HG03066 (cell line): ENCODE measurements at regions not wholly inside any gene's neighbourhood (a gene's known extent, or its start where the extent isn't known, plus 50 kb on each side); places are given as distances from the start of the nearest gene placed in this dataset.

Experiments
- ATAC-seq: cut with Tn5 transposase; IDR thresholded peaks from one replicate; pipeline ENCODE4 v1.9.1; 2021; ENCODE audit warnings: low read depth; ENCODE audit not compliant: unreplicated experiment

DNA sequence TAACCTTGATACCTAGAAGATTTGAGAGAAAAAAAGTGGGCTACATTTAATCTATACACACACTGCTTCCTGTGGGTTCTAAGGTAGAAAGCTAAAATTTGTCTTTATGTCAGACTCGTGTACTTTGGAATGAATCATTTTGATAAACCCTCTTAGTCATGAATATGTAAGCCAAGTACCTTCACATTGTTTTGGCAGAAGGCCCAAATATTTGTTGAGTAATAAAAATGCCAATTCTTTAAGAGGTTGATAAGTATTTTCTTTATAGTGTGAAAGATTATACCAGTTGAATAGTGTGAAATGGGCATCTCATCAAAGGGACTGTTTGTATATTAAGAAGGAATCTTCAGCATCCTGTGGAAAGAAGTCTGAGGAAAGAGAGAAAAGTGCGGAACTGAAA, 1464.7 kb upstream of the ZEB2 start:
- no peak for ATAC-seq

DNA sequence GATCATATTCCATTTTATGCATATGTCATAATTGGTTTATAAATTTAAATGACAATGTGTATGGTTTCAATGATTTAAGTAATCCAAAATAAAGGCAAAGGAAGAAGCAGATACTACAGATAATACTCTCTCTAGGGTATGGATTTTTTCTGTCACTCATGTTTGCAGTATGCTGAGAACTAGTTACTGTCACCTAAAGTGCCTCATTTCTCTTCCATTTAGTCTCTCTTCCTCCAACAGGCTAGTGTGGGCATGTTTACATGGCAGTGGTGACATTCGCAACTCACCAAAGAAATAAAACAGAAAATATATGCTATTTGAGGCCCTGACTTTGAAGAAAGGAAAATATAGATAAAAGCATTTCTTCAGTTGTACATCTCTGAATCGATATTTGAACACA, 1460.4 kb upstream of the ZEB2 start:
- ATAC-seq = no peak

DNA sequence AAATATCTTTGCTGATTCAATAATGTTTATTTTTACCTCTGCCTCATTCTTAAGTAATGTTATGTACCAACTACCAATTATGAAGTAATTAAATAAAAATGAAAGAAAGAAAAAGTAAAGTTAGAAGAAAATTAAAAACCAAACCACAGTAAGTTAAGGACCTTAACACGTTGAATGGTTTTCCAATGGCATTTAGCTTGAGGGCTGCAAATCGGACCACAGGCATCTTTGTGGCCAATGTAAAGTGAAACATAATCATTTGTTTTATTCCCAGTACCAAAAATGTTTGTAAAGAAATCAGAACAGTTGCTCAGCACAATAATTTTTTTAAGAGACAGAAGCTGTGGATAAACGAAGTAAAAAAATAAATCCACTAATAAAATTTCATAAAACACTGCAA, 1455.5 kb upstream of the ZEB2 start:
- no peak for ATAC-seq

DNA sequence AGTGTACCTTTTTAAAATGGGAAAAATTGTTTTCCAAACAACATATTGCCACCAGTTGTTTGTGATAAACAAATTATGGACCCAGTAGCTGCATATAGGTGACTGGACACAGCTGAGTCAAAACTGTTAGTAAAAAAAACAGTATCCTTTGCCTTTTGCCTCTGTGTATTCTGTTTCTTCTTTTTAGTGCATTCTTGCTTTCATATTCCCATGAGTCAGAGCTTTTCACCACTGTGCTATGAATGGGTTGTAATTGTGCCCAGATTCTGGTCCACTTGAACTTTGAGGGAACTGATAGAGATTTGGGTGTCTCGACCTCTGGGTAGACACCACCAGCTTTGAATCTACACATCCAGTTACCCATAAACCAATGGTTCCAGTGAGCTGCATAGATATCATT, 1441.9 kb upstream of the ZEB2 start:
- no peak for ATAC-seq

DNA sequence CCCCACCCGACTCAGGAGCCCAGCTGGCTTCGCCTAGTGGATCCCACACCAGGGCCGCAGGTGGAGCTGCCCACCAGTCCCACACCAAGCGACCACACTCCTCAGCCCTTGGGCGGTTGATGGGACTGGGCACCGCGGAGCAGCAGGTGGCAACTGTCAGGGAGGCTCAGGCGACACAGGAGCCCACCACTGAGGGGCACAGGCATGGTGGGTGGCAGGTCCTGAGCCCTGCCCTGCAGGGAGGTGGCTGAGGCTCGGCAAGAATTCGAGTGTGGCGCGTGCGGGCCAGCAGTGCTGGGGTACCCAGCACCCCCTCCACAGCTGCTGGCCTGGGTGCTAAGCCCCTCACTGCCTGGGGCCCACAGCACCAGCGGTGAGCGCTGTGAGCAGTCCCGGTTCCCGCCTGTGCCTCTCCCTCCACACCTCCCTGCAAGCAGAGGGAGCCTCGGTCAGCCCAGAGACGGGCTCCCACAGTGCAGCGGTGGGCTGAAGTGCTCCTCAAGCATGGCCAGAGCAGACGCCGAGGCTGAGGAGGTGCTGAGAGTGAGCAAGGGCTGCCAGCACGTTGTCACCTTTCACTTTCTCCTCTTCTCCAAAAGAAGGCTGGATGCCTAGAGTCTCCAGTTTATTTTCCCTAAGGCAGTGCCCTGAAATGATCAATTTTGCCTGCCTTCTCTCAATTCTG, 1440.7 kb upstream of the ZEB2 start:
- ATAC-seq = no peak

DNA sequence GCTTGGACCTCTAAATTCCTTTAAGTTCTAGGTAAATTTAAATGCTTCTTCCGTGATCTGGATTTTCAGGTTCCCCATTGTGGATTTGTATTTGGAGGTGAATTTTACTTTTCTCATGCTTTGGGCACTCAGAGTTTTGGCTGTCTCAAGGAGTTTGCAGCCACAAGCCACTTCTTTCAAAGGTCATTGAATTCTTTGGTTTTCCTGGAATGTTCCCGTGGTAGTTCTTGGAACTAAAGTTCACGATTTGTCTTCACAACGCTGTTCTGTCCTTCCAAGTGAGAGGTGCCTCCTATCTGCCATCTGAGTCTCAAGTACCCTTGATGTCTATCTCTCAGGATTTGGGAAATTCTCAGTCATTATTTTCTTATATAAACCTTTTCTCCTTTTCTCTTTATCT, 1438.7 kb upstream of the ZEB2 start:
- ATAC-seq = no peak

DNA sequence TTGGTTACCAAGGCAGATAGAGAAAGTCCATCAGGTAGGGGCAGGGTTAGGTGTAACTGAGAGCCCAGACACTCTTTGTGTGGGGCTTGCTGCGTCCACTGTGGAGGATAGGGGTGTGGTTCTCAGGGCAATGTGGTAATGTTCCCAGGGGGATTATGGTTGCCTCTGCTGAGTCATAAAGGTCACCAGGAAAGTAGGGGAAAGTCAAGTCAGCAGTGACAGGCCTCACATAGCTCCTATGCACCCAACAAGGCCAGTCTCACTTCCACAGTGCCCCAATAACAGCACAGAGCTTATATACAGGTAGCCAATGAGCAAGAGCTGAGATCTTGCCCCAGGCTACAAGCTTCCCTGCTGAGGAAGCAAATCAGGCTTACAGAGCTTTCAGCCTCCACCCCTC, 1438.0 kb upstream of the ZEB2 start:
- ATAC-seq = no peak

DNA sequence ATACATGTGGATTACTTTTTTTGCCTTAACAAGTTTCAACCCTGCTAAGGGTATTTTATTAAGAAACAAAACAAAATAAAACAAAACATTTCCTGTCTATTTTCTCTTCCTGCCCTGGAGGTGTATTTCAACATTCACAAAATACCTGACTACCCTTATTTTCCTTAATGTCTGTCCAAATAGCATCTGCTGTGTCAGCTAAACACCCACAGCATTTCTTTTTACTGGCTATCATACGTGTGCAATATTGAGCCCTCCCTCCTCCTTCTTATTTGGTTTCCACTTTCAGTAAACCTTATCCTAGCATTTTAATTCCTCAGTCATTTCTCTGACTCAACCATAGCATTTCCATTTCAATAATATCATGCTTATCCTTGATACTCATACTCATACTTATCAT, 1420.0 kb upstream of the ZEB2 start:
- no peak for ATAC-seq

DNA sequence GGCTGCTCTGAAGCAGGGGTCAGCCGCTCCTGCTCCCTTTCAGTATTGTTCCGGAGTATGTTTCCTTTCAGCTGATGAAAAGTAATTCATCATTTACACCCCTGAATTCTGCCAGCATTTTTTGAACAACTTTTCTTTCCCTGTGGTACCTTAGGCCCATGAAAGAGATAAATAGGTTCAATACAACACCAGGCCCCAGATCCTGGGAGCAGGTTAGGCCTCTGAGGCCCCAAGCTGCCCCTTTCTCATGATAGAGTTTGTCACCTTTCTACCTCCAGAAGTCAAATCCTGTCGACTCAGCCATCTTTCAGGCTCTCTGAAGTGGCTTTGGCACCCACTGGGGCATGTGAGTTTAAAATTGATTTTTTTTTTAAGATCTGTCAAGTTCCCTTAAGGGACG, 1415.1 kb upstream of the ZEB2 start:
- no peak for ATAC-seq

DNA sequence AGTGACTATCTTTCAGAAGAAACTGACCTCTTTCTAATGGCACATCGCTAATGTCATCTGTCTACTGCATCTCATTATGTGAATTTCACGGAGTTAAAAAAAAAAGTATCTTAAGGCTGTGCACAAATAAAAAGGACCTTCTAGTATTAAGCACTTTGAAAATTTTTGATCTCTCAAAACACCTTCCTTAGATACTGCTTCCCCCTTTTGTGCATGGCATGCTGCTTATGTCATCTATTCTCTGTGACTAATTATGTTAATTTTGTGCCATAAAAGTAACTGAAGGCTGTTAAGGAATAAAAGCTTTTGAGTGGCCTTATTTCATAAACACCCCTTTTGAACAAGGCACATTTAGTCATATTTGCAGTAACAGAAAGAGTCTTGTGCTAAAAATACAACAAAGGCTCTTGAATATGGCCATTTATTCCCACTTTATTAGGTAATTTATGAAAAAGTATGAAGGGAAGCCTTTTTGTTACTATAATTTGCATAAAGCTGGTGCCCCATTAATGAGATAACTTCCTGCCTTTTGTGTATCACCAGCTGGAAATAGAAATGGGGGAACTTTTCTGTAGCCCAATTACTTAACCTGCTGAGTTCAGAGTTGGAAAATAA, 1412.0 kb upstream of the ZEB2 start:
- ATAC-seq = no peak

DNA sequence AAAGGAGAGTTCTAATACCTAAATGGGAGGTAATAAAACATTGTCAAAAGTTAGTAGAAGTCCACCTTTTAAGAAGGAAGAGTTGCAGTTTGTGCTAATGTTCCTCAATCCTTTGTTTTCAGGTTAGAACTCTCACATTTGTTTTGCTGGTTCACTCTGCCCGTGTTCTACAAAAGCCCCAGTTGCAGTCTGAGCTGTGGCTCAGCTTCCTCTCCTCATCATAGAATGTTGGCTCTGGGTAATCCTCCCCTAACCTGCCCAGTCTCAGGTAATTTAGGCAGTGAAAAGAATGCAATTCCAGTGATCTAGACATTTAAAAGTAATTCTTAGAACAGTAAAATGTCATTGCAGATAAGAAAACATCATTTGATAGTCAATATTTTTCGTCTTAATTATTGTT, 1410.4 kb upstream of the ZEB2 start:
- ATAC-seq = no peak

DNA sequence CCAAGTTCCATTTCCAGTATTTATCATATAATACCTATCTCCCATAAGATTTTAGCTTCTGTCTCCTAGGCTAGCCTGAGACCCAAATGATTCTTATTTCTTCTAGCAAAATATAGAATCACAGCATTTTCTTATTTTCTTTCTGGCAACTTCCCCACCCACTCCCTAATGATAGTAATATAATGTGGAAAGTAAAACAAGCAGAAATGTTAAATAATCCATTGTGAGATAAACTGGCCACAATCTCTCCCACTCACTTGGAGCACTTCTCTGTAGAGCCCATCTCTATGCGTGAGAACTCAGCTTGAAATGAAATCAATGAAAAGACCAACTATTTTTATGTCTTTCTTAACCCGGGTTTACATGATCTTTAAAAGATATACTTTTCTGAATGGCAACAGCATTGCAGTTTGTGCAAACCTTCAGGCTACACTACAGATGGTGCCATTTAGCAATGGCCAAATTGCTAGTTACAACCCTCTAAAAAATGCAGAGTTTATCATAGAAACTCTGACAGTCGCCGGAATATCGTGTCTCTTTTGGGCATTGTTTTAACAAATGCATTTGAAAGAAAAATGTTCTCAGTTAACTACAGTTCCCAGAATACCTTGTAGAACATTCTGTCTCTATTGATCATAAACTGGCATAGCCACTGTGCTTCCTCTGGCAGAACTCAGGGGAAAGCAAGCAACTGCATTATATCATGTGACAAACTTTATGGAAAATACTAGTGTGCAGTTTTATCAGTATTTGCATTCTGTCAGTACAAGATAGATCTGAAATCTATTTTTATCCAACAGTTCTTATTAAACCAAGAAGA, 1407.4 kb upstream of the ZEB2 start:
- no peak for ATAC-seq

DNA sequence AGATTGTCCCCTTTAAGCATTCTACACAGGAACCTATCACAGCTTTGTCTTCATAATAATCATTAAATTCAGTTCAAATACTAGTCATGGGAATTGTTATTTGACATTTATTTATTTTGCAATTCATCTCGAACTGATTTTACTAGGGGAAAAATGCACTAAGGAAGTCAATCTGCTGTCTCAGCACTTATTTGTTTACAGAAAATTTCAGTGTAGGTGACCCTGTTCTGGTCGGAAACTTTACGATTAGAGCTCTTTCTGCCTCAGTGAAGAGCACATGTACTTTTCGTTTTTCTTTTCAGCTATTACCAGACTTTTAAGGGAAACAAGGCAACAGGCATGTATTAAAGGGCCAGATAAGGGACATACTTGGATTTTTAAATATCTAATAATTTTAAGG, 1405.7 kb upstream of the ZEB2 start:
- ATAC-seq = no peak

DNA sequence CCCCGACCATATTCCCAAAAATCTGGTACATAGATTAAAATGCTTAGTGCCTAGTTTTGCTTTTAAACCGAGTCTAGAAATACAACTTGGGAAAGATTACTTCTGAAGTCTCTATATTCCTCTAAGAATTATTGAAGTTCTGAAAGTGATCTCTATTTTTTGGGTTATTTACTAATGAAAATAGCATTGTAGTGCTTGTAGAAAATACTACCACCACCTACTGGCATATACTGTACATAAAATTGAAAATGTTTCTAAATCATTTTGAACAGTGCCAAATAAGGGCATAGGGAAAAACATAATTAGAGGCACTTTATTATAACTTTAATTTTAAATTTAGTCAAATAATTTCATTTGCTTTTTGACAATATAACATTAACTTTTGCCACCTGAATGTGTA, 1399.6 kb upstream of the ZEB2 start:
- ATAC-seq = no peak

DNA sequence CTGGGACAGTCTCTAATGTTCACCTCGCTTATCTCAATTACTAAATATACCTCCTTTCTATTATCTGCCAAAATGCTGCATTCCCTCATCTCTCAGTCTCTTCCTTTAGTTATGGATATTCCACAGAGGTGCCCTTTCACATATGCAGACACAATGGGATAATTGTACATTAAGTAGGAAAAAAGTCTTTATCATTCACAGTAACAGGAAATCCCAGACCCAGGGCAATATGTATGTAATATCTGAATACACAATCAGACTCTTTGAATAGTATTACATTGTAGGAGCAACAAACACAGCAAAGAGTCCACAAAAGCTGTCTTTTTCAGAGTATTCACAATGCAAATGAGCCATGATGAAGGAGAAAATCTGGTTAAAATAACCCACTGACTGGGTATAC, 1399.0 kb upstream of the ZEB2 start:
- ATAC-seq = no peak

DNA sequence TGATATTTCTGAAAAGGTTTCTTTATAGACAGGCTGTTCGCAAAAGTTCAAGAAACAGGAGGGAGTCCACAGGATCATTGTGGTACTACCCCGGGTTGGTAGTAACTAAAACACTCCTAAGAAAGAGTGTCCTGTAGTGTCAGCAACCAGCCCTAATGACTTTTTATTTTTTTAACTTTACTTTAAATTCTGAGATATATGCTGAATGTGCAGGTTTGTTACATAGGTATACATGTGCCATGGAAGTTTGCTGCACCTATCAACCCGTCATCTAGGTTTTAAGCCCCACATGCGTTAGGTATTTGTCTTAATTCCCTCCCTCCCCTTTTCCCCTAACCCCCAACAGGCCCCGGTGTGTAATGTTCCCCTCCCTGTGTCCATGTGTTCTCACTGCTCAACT, 1396.9 kb upstream of the ZEB2 start:
- ATAC-seq = no peak

DNA sequence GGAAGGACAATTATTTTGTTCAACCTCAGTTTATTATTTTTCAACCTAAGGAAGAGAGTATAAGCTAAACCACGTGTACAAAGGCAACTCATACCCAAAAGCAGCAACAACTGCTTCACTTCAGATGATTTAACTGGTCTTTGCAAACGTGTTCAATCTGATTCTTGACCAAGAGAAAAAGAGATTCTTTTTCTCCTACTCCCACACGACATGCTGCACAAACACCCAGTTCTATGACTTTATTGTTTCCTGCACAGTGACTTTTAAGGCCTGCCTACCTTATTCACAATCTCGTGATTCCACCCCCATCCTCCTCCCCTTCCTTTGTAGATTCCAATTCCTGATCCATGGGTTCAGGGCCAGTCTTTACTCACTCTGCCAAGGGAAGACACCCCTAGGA, 1394.8 kb upstream of the ZEB2 start:
- no peak for ATAC-seq

DNA sequence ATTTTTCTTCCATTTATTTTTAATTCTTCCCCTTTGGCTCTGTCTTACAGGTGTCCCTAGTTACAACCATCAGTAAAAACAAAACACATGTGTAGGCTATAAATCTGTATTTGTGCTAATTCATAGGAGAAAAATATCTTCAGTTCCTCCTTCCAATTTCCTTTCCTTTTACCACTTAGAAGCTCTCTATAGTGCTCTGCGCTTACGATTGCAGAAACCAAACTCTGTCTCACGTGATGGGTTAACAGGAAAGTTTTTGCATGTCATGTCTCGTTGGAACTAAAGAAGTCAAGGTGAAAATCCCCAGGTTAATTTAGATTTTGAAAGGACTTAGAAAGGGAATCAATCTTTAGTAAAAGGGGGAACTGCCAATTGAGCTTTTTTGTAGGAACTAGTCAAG, 1390.5 kb upstream of the ZEB2 start:
- no peak for ATAC-seq

DNA sequence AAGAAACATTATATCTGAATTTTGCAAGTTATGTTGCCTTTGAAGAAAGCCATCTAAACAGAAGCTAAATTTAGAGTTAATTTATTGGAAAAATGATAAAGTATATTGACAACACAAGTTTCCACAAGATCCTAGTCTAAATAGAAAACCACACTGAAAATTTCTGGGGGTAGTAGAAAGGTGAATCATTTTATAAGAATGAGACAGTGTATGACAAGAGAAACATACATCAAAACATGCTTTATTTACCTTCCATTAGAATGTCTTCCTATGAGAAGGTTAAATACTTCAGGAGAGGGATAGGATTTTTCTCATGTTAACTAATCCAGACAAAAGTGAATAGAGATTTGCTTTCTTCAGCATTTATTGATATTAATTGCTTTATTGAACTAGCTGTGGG, 1389.8 kb upstream of the ZEB2 start:
- no peak for ATAC-seq

DNA sequence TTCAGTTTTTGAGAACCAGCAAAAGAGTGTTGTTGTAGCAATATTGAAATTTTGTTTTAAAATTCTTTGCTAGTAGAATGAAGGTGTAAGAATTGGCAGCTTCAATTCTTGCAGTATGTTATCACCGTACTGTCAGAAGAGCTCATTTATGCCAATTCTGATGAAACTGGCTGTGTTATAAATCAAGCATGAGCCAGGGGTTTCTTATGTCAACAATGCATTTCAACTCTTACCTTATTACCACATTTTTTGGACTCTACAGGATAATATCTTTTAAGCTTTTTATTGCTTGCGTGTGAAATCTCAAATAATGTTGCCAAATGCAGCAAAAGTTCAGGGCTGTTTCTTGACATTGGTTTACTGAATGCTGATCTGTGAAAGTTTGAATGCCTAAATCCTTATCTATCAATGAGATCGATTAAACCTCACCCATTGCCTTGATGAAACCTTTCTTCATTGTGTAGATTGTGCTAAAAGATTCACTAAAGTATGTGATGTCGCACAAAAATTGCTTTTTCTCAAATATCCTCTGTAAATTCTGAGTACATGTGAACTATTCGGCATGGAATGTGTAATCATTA, 1389.3 kb upstream of the ZEB2 start:
- ATAC-seq = no peak

DNA sequence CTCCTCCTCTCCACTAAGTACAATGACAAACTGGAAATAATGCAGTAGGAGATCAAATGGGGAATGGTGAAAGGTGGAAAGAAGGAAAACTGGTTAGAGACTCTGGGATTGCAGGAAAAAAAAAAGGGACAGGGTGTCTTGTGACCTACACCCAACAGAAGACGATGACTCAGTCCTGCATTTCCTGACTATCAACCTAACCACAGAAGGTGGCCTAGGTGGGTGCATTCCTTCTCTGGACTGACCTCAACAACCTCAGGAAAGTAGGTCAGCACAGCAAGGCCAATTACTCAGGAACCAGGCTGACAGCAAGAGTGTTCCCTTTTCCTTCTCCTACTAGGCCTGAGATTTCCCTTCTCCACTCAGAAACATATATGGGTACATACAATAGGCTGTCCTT, 1386.4 kb upstream of the ZEB2 start:
- no peak for ATAC-seq

DNA sequence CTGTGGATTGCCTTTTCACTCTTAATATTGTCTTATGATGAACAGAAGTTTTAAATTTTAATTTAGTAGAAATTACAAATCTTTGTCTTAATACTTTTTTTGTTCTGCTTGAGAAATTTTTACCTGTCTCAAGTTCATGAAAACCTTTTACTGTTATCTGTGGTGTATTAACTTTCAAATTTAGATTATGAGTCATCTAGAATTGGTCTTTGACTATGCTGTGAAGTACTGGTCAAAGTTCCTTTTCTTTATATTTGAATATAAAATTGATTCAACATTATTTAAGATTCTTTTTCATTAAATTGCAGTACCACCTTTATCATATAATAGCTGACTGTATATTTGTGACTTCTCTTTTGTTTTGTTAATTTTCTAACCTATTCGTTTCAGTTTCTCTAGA, 1385.5 kb upstream of the ZEB2 start:
- no peak for ATAC-seq
